ENCODE measurements at regions not wholly inside any gene's neighbourhood (a gene's known extent, or its start where the extent isn't known, plus 50 kb on each side); places are given as distances from the start of the nearest gene placed in this dataset.

GRCh38 chr11:130571947-130572584 is 123.6 kb downstream of the ADAMTS15 start:
- Histone ChIP-seq H3K9me3 (ENCODE audit: control insufficient read depth, insufficient read depth, low read depth, low read length) (no peaks in the 10 kb centered on the region), H3K27ac (ENCODE audit: low read length) (no peak overlapping the region), H3K36me3 (ENCODE audit: control insufficient read depth, insufficient read depth, low read length) (no peaks in the 10 kb centered on the region), H3K4me1 (ENCODE audit: control insufficient read depth, insufficient read depth, low read length) (no peaks in the 10 kb centered on the region), H3K4me3 (ENCODE audit: low read depth in 2 of 2, low read length in 2 of 2) (no peak overlapping the region), H3K27me3 (ENCODE audit: control insufficient read depth, insufficient read depth, low read length) (no peaks in the 10 kb centered on the region)
- no TSS peak for BruUV-seq (replicated peaks)
- TF ChIP-seq SIN3A (IDR thresholded peaks at IDR 0.05; ENCODE audit: borderline replicate concordance, insufficient read depth, low read depth, low read length): no peak
- TF ChIP-seq POLR2AphosphoS5 (IDR thresholded peaks at IDR 0.05; ENCODE audit: low read depth, low read length): no peak
- TF ChIP-seq CTCF (IDR thresholded peaks at IDR 0.05): no peak
- TF ChIP-seq REST (IDR thresholded peaks at IDR 0.05; ENCODE audit: insufficient read depth in 1 of 2, low read depth in 2 of 2, low read length in 1 of 2): no peak
- no peak for TF ChIP-seq TCF7L2 (IDR thresholded peaks at IDR 0.05; ENCODE audit: low read depth, low read length)
- ATAC-seq (peak; percentile 30; the same call in 1 of the 2 replicates), DNase-seq (ENCODE audit: low read depth, low spot score) (no peak)
- POLR2A ChIA-PET: no interaction called here
- in situ Hi-C loops (cut with HindIII; ENCODE audit: low pct_unique_long_range_greater_than_20kb, low sequenced_read_pairs): no loop called here
- intact Hi-C loops (cut with micrococcal nuclease; ENCODE audit: unreplicated experiment): no loop called here
- CTCF ChIA-PET: no interaction called here

- intact Hi-C loops (cut with micrococcal nuclease; ENCODE audit: unreplicated experiment) (no loop called here), in situ Hi-C loops (cut with HindIII; ENCODE audit: low pct_unique_long_range_greater_than_20kb, low sequenced_read_pairs) (no loop called here)
- BruUV-seq (replicated peaks): no TSS peak
- DNase-seq (ENCODE audit: low read depth, low spot score) (no peak), ATAC-seq (no peak)
- Histone ChIP-seq H3K27ac (ENCODE audit: low read length) (no peak overlapping the region), H3K36me3 (ENCODE audit: control insufficient read depth, insufficient read depth, low read length) (no peaks in the 10 kb centered on the region), H3K4me1 (ENCODE audit: control insufficient read depth, insufficient read depth, low read length) (no peaks in the 10 kb centered on the region), H3K27me3 (ENCODE audit: control insufficient read depth, insufficient read depth, low read length) (no peaks in the 10 kb centered on the region), H3K9me3 (ENCODE audit: control insufficient read depth, insufficient read depth, low read depth, low read length) (no peaks in the 10 kb centered on the region), H3K4me3 (ENCODE audit: low read depth in 2 of 2, low read length in 2 of 2) (no peak overlapping the region)
- ChIA-PET CTCF (no interaction called here), POLR2A (no interaction called here)
- TF ChIP-seq CTCF (IDR thresholded peaks at IDR 0.05) (no peak), POLR2AphosphoS5 (IDR thresholded peaks at IDR 0.05; ENCODE audit: low read depth, low read length) (no peak), REST (IDR thresholded peaks at IDR 0.05; ENCODE audit: insufficient read depth in 1 of 2, low read depth in 2 of 2, low read length in 1 of 2) (no peak), SIN3A (IDR thresholded peaks at IDR 0.05; ENCODE audit: borderline replicate concordance, insufficient read depth, low read depth, low read length) (no peak), TCF7L2 (IDR thresholded peaks at IDR 0.05; ENCODE audit: low read depth, low read length) (no peak)
Measured at GRCh38 chr11:130573767-130574166, 125.3 kb downstream of the ADAMTS15 start.

Data from Panc1 (cell line).